Hepatocyte (in vitro differentiated cells): ENCODE measurements at regions not wholly inside any gene's neighbourhood (a gene's known extent, or its start where the extent isn't known, plus 50 kb on each side); places are given as distances from the start of the nearest gene placed in this dataset.

ENCODE experiments used
- EZH2 ChIP-seq: fragments of 200-600 bp; sonication (generic); IDR thresholded peaks from 2 replicates; pipeline ENCODE4 v1.6.1; 2016; ENCODE audit warnings: antibody characterized with exemption, mild to moderate bottlenecking, borderline replicate concordance
- TF ChIP-seq, protein P1 (sequence below): fragments of 200-600 bp; sonication (generic); IDR thresholded peaks from 2 replicates; pipeline ENCODE4 v1.5.1; 2016; ENCODE audit warnings: antibody characterized with exemption, mild to moderate bottlenecking; ENCODE audit not compliant: poor library complexity

DNA sequence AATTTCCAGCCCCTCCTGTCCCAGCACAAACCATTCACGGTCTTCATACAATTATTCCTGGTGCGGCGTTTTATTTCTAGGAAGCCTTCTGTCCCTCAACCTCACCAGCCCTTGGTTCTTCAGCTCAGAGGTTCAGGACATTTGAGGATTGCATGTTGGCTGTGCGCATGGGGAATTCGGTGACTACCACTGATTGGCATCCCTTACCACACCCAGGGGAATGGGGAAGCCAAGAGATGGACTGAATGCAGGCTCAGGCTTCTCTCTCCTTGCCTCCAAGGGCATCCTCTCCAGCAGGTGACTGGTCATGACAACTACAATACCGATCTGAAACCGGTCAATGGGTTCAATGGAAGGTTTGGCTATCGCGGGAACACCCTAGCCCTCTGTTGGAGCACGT, 153.8 kb downstream of the MTHFS start:
- no peak for TF ChIP-seq EZH2
- TF ChIP-seq, protein P1, sequence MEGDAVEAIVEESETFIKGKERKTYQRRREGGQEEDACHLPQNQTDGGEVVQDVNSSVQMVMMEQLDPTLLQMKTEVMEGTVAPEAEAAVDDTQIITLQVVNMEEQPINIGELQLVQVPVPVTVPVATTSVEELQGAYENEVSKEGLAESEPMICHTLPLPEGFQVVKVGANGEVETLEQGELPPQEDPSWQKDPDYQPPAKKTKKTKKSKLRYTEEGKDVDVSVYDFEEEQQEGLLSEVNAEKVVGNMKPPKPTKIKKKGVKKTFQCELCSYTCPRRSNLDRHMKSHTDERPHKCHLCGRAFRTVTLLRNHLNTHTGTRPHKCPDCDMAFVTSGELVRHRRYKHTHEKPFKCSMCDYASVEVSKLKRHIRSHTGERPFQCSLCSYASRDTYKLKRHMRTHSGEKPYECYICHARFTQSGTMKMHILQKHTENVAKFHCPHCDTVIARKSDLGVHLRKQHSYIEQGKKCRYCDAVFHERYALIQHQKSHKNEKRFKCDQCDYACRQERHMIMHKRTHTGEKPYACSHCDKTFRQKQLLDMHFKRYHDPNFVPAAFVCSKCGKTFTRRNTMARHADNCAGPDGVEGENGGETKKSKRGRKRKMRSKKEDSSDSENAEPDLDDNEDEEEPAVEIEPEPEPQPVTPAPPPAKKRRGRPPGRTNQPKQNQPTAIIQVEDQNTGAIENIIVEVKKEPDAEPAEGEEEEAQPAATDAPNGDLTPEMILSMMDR, result no peak
